ENCODE measurements at regions not wholly inside any gene's neighbourhood (a gene's known extent, or its start where the extent isn't known, plus 50 kb on each side); places are given as distances from the start of the nearest gene placed in this dataset.

GRCh38 chr5:75935572-75935971 is 147.6 kb upstream of the SV2C start:
- Histone ChIP-seq H3K4me3 (no peak overlapping the region), H3K79me2 (ENCODE audit: control insufficient read depth, insufficient read depth, low read length) (no peaks in the 10 kb centered on the region), H2AFZ (ENCODE audit: control insufficient read depth, low read depth, low read length) (no peak overlapping the region), H3K9me3 (replicated peaks; ENCODE audit: control insufficient read depth, insufficient read depth, low read length) (no peaks in the 10 kb centered on the region), H3K9ac (ENCODE audit: control insufficient read depth, insufficient read depth, low read length) (no peak overlapping the region), H3K4me2 (ENCODE audit: control insufficient read depth, insufficient read depth) (no peak overlapping the region), H3K27me3 (replicated peaks in 1 of 2; ENCODE audit: control insufficient read depth in 2 of 2, insufficient read depth in 2 of 2, low read length in 1 of 2) (no peaks in the 10 kb centered on the region; a peak in 3 of 4 replicates), H4K20me1 (ENCODE audit: control insufficient read depth, insufficient read depth) (no peaks in the 10 kb centered on the region), H3K4me1 (ENCODE audit: control insufficient read depth, insufficient read depth, low read length) (no peaks in the 10 kb centered on the region), H3K27ac (ENCODE audit: control insufficient read depth, insufficient read depth) (no peak overlapping the region), H3K36me3 (ENCODE audit: control insufficient read depth in 2 of 2, insufficient read depth in 2 of 2, low read length in 1 of 2) (no peaks in the 10 kb centered on the region)
- intact Hi-C loops (cut with micrococcal nuclease; ENCODE audit: unreplicated experiment) (no loop called here), in situ Hi-C loops (cut with MboI) (no loop called here)
- no TSS peak for BruUV-seq (replicated peaks)
- FAIRE-seq (no peak), DNase-seq (ENCODE audit: low read depth, low spot score) (no peak), ATAC-seq (no peak)
- POLR2A ChIA-PET: interaction anchor here (0.5 kb wide), 1 partner anchor 121 kb away, joined by 6 read pairs; no protein-coding TSS in a partner anchor
- RAD21 ChIA-PET (ENCODE audit: unreplicated experiment): no interaction called here
- 10% methylated on average over 4 of the region's 4 CpGs for WGBS (ENCODE audit: insufficient coverage, insufficient replicate concordance, low lambda C conversion rate, missing lambda C conversion rate)
- CTCF ChIA-PET: interaction anchor here (1.2 kb wide), 1 partner anchor 239 kb away, joined by 4 read pairs; no protein-coding TSS in a partner anchor
- TF ChIP-seq IRF4 (IDR thresholded peaks at IDR 0.05; ENCODE audit: low read depth, low read length): no peak
- peak; percentile 79 for TF ChIP-seq JUNB (IDR thresholded peaks at IDR 0.05)
- peak; percentile 56 for TF ChIP-seq RUNX3 (IDR thresholded peaks at IDR 0.05; ENCODE audit: low read length)
- SMC1A ChIA-PET (ENCODE audit: uncharacterized antibody, unreplicated experiment): no interaction called here

DNA sequence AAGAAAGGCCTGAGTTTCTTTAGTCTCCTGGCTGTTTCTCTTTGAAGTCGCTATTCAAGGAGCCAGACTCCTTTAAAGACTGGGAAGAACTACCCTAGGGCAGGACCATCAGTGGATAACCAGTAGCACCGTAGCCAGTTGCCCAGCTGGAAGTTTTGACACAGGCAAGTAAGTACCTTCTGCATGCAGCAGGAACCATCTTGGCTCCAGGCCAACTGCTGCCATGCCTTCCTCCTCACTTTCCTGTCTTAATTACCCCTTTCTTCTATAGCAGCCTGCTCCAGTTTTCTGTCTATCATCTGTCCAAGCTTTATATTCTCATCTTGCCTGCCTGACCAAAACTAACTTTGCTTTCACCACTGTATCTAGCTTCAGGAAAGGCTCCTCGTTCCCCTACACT is 149.7 kb upstream of the SV2C start:
- WGBS (ENCODE audit: insufficient coverage, insufficient replicate concordance, low lambda C conversion rate, missing lambda C conversion rate): 20% methylated on average over 3 of the region's 3 CpGs
- in situ Hi-C loops (cut with MboI): no loop called here
- CTCF ChIA-PET: no interaction called here
- no peak for TF ChIP-seq TARDBP (IDR thresholded peaks at IDR 0.05; ENCODE audit: borderline replicate concordance)
- no peak for TF ChIP-seq SIX5 (IDR thresholded peaks at IDR 0.05; ENCODE audit: low read depth, low read length, severe bottlenecking)
- no peak for TF ChIP-seq ZNF384 (IDR thresholded peaks at IDR 0.05; ENCODE audit: borderline replicate concordance, low read depth, low read length)
- no peak for TF ChIP-seq RB1 (IDR thresholded peaks at IDR 0.05; ENCODE audit: borderline replicate concordance)
- TF ChIP-seq, protein P1, sequence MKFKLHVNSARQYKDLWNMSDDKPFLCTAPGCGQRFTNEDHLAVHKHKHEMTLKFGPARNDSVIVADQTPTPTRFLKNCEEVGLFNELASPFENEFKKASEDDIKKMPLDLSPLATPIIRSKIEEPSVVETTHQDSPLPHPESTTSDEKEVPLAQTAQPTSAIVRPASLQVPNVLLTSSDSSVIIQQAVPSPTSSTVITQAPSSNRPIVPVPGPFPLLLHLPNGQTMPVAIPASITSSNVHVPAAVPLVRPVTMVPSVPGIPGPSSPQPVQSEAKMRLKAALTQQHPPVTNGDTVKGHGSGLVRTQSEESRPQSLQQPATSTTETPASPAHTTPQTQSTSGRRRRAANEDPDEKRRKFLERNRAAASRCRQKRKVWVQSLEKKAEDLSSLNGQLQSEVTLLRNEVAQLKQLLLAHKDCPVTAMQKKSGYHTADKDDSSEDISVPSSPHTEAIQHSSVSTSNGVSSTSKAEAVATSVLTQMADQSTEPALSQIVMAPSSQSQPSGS (IDR thresholded peaks at IDR 0.05; ENCODE audit: low read length): no peak
- no peak for TF ChIP-seq SPI1 (IDR thresholded peaks at IDR 0.05; ENCODE audit: borderline replicate concordance, insufficient read depth, low read depth, low read length)
- TF ChIP-seq ELK1 (IDR thresholded peaks at IDR 0.05; ENCODE audit: low read depth, low read length): no peak
- TF ChIP-seq, protein P2, sequence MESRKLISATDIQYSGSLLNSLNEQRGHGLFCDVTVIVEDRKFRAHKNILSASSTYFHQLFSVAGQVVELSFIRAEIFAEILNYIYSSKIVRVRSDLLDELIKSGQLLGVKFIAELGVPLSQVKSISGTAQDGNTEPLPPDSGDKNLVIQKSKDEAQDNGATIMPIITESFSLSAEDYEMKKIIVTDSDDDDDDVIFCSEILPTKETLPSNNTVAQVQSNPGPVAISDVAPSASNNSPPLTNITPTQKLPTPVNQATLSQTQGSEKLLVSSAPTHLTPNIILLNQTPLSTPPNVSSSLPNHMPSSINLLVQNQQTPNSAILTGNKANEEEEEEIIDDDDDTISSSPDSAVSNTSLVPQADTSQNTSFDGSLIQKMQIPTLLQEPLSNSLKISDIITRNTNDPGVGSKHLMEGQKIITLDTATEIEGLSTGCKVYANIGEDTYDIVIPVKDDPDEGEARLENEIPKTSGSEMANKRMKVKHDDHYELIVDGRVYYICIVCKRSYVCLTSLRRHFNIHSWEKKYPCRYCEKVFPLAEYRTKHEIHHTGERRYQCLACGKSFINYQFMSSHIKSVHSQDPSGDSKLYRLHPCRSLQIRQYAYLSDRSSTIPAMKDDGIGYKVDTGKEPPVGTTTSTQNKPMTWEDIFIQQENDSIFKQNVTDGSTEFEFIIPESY (IDR thresholded peaks at IDR 0.05): no peak

More for the DNA sequence above, 149.7 kb upstream of the SV2C start:
- no peak for DNase-seq (ENCODE audit: low read depth, low spot score)
- SMC1A ChIA-PET (ENCODE audit: uncharacterized antibody, unreplicated experiment): interaction anchor here (0.6 to 0.9 kb wide), 2 partner anchors 13 to 215 kb away, joined by 3 read pairs; no protein-coding TSS in a partner anchor
- Histone ChIP-seq H3K36me3 (ENCODE audit: control insufficient read depth in 2 of 2, insufficient read depth in 2 of 2, low read length in 1 of 2) (no peaks in the 10 kb centered on the region), H3K4me2 (ENCODE audit: control insufficient read depth, insufficient read depth) (no peak overlapping the region), H3K9ac (ENCODE audit: control insufficient read depth, insufficient read depth, low read length) (no peak overlapping the region), H3K4me1 (ENCODE audit: control insufficient read depth, insufficient read depth, low read length) (no peaks in the 10 kb centered on the region), H2AFZ (ENCODE audit: control insufficient read depth, low read depth, low read length) (no peak overlapping the region), H3K27ac (ENCODE audit: control insufficient read depth, insufficient read depth) (no peak overlapping the region), H4K20me1 (ENCODE audit: control insufficient read depth, insufficient read depth) (no peaks in the 10 kb centered on the region), H3K27me3 (replicated peaks in 1 of 2; ENCODE audit: control insufficient read depth in 2 of 2, insufficient read depth in 2 of 2, low read length in 1 of 2) (no peaks in the 10 kb centered on the region; a peak in 3 of 4 replicates), H3K9me3 (replicated peaks; ENCODE audit: control insufficient read depth, insufficient read depth, low read length) (no peaks in the 10 kb centered on the region), H3K79me2 (ENCODE audit: control insufficient read depth, insufficient read depth, low read length) (no peaks in the 10 kb centered on the region), H3K4me3 (no peak overlapping the region)
- intact Hi-C loops (cut with micrococcal nuclease; ENCODE audit: unreplicated experiment): no loop called here
- RAD21 ChIA-PET (ENCODE audit: unreplicated experiment): no interaction called here
- no peak for ATAC-seq
- no TSS peak for BruUV-seq (replicated peaks)
- POLR2A ChIA-PET: no interaction called here
- FAIRE-seq: no peak
